Subcutaneous abdominal adipose tissue (tissue), 5 donors: ENCODE measurements at regions not wholly inside any gene's neighbourhood (a gene's known extent, or its start where the extent isn't known, plus 50 kb on each side); places are given as distances from the start of the nearest gene placed in this dataset.

Experiments used
- H3K27ac ChIP-seq: one replicate; pipeline ENCODE4 v1.7.0; 2013; ENCODE audit warnings: low read depth, mild to moderate bottlenecking, inconsistent platforms, low read length, moderate library complexity
- H3K27me3 ChIP-seq, 5 donors: one replicate each; pipeline ENCODE4 v1.7.0; 2013; ENCODE audit warnings: low read length in 5 of 5, inconsistent platforms in 1 of 5; ENCODE audit not compliant: control insufficient read depth in 5 of 5, insufficient read depth in 4 of 5
- H3K36me3 ChIP-seq, 5 donors: one replicate each; pipeline ENCODE4 v1.7.0; 2013; ENCODE audit warnings: low read length in 5 of 5; ENCODE audit not compliant: control insufficient read depth in 5 of 5, insufficient read depth in 5 of 5
- H3K4me1 ChIP-seq, 5 donors: one replicate each; pipeline ENCODE4 v1.7.0; 2013; ENCODE audit warnings: low read length in 5 of 5, mild to moderate bottlenecking in 3 of 5, moderate library complexity in 1 of 5; ENCODE audit not compliant: control insufficient read depth in 5 of 5, insufficient read depth in 5 of 5
- H3K4me3 ChIP-seq, 5 donors: one replicate each; pipeline ENCODE4 v1.7.0; 2013; ENCODE audit warnings: low read length in 5 of 5, low read depth in 1 of 5
- H3K9ac ChIP-seq, 5 donors: one replicate each; pipeline ENCODE4 v1.7.0; 2013; ENCODE audit warnings: low read length in 5 of 5, mild to moderate bottlenecking in 4 of 5, moderate library complexity in 3 of 5
- H3K9me3 ChIP-seq, 5 donors: one replicate each; pipeline ENCODE4 v1.7.0; 2013; ENCODE audit warnings: low read length in 5 of 5; ENCODE audit not compliant: control insufficient read depth in 5 of 5
- donor health status: healthy.
- donor health status: healthy.
- donor health status: healthy.
- donor health status: healthy.
- donor health status: healthy.

DNA sequence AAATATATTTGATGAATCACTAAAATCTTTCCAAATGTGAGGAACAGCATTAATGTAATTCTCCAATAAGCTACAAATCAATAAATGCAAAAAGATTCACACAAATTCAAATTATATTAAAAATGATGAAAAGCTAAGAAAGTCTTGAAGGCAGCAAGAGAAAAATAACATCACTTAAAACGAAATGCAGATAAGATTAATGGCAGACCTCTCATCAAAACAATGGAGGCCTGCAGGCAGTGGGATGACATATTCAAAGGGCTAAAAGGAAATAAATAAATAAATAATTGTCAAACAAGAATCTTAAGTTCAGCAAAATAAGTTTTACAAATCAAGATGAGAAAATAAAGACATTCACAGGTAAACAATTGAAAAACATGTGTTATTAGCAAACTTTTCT is 952.1 kb downstream of the SLITRK6 start:
- Histone ChIP-seq H3K27me3 (no peaks in the 10 kb centered on the region), H3K9ac (no peak overlapping the region), H3K4me3 (no peak overlapping the region), H3K9me3 (no peaks in the 10 kb centered on the region), H3K36me3 (no peaks in the 10 kb centered on the region), H3K27ac (no peak overlapping the region), H3K4me1 (no peaks in the 10 kb centered on the region)

DNA sequence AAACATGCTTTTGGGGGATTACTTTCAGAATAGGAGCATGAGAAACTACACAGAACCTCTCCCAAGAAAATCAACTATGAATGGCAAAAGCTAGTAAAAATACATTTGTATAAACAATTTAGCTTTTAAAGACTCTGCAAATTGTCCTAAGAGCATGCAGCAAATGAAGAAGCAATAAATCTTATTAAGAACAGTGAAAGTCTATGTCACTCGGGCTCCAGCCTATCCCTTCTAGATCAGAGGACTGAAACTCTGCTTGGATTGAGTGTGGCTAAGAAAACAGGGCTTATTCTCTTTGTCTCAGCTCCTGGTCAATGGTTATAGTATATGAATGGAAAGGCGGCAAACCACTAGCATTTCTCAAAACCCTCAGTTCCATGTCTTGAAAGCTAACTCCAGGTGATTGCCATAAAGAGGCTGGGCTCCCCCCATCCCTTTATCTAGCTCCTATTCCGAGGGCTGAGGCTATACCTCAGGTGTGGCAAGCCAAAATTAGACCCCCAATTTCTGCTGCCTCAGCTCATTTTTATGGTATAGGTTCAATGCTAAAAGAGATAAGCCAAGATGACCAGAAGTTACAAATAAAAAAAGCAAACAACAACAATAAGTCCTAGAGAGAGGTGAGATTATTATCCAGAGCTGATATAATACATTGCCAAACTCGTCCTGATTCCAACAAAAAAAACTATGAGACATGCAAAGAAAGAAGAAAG is 953.2 kb downstream of the SLITRK6 start:
- Histone ChIP-seq H3K9ac (no peak overlapping the region), H3K36me3 (no peaks in the 10 kb centered on the region), H3K9me3 (no peaks in the 10 kb centered on the region)

DNA sequence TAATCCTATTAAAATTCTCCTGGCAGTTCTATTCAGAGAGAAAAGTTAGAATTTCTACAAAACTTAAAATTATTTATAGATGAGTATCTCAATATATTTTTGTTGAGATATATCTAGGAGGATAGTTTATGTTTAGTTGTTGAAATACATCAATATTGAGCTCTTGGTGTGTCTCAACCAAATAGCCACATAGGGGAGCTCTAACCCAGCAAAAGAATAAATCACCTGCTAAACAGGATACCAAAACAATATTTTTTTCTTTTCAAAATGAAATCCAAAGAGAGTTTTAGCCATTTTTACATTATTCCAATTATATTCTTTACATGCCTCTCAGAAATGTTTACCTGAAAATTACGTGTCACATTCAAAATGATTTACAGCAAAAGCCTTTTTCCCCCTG is 954.7 kb downstream of the SLITRK6 start:
- Histone ChIP-seq H3K9me3 (no peaks in the 10 kb centered on the region), H3K4me1 (no peaks in the 10 kb centered on the region), H3K36me3 (no peaks in the 10 kb centered on the region), H3K27ac (no peak overlapping the region), H3K9ac (no peak overlapping the region), H3K4me3 (no peak overlapping the region), H3K27me3 (no peaks in the 10 kb centered on the region)

More for the DNA sequence above, 953.2 kb downstream of the SLITRK6 start:
- no peak overlapping the region for H3K27ac ChIP-seq
- no peaks in the 10 kb centered on the region for H3K4me1 ChIP-seq
- no peaks in the 10 kb centered on the region for H3K27me3 ChIP-seq
- no peak overlapping the region for H3K4me3 ChIP-seq

DNA sequence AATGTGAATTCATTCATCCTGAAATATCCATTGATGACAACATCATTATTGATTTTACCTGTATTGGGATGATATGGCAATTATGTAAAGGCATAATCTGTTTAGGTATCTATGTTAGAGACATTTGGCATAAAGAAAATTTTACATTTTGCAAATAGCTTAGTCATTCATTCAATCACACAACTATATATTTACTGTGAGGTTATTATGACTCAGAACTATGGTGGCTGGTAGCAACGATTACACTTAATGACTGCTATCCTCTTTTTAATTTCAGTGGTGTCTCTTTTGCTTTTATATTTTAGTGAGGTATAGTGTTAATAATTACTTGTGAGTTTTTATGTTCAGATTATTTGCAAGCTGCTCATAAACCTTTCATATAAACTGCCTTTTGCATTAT is 955.9 kb downstream of the SLITRK6 start:
- Histone ChIP-seq H3K4me1 (no peaks in the 10 kb centered on the region), H3K9ac (no peak overlapping the region), H3K4me3 (no peak overlapping the region), H3K27me3 (no peaks in the 10 kb centered on the region), H3K36me3 (no peaks in the 10 kb centered on the region), H3K9me3 (no peaks in the 10 kb centered on the region), H3K27ac (no peak overlapping the region)

DNA sequence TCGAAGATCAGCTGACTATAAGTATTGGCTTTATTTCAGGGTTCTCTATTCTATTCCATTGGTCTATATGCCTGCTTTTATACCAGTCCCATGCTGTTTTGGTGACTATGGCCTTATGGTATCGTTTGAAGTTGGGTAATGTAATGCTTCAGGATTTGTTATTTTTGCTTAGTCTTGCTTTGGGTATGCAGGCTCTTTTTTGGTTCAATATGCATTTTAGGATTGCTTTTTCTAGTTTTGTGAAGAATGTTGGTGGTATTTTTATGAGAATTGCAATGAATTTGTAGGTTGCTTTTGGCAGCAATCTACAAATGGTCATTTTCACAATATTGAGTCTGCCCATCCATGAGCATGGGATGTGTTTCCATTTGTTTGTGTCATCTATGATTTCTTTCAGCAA is 951.9 kb upstream of the SLITRK1 start:
- Histone ChIP-seq H3K4me3 (no peak overlapping the region), H3K27me3 (no peaks in the 10 kb centered on the region), H3K4me1 (no peaks in the 10 kb centered on the region), H3K9ac (no peak overlapping the region), H3K36me3 (no peaks in the 10 kb centered on the region), H3K9me3 (peaks cover 0 to 4% (median 0%) of the 10 kb centered on the region in 5 donors), H3K27ac (no peak overlapping the region)

DNA sequence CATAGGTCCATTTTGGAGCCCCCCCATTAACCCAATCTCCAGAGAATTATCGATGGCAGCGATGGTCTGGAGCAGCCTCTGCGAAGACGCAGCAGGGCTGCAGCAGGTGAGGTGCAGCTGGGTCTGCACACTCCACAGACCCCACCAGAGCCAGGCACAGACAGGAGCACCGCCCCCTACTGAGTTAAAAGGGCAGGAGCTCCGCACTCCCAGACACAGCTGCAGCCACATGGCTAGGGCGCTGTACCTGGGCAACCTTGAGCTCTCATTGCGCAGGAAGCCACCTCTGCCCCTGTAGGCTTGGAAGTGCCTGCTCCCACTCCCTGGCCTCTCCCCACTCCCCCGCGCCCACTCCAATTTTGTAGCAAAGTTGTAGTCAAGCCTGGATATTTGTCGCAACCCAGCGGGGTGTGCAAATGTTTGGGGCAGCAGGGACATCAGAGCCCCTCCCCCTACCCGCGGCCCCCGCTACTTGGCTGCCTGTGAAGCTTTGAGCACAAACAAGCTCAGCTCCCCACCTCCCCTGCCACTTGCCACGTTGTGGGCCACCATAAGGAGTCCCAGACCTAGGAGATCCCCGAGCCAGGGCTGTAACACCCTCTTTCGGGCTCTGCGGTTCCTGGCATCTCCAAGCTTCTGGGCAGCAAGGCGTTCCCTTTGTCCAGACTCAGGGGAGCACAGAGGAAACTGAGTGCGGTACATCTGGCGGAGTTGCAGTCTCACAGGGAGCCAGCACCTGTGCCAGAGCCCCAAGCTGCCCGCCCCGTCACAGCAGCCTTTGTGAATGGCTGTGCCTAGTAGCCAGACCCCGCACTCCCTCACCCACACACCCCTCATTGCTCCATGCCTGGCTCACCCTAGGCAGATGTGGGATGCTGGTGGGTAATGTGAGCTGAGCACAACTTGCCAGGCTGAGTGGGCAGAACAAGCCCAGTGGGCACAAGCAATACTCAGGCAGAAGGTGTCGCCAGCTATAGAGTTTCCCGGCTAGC is 949.7 kb upstream of the SLITRK1 start:
- Histone ChIP-seq H3K4me3 (no peak overlapping the region), H3K27ac (no peak overlapping the region), H3K9me3 (peaks cover 0 to 4% (median 0%) of the 10 kb centered on the region in 5 donors), H3K9ac (no peak overlapping the region), H3K4me1 (no peaks in the 10 kb centered on the region), H3K36me3 (no peaks in the 10 kb centered on the region), H3K27me3 (no peaks in the 10 kb centered on the region)

DNA sequence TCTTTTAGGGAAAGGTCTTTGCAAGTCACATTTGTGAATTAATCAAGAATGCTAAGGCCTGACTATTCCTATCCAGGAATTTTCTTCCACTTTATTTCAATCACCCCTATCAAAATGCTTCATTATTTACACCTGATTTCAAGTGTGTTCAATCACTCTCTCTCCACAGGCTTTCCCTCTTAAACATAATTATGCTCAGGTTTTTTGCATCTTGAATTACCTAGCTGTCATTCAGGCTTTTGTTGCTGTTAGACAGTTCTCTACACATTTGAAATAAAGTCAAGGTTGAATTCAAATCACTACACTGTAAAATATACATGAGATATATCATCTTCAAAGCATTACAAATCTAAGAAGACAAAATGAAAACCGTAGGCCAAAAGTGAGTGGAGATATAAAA is 941.3 kb upstream of the SLITRK1 start:
- H3K4me1 ChIP-seq = no peaks in the 10 kb centered on the region
- H3K27me3 ChIP-seq = no peaks in the 10 kb centered on the region
- H3K9me3 ChIP-seq = peaks cover 0 to 3% (median 0%) of the 10 kb centered on the region in 5 donors
- no peak overlapping the region for H3K27ac ChIP-seq
- H3K4me3 ChIP-seq = no peak overlapping the region
- no peaks in the 10 kb centered on the region for H3K36me3 ChIP-seq
- H3K9ac ChIP-seq = no peak overlapping the region

DNA sequence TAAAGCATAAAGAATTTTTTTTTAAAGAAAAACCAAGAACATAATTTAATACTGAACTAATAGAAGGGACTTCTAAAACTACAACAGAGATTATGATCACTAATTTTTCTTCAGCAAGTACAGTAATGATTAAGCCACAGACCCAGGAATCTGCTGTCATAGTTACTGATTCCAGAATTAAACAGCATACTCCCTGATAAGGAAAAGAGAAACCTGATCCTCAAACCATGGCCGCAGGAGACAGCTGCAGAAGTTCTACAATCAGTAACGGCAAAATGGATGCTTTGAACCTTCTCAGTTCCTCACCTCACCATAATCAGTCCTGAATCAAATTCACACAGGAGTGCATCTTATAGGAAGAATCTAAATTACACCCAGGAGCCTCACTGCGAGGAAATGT is 939.0 kb upstream of the SLITRK1 start:
- Histone ChIP-seq H3K27me3 (no peaks in the 10 kb centered on the region), H3K4me3 (no peak overlapping the region)

DNA sequence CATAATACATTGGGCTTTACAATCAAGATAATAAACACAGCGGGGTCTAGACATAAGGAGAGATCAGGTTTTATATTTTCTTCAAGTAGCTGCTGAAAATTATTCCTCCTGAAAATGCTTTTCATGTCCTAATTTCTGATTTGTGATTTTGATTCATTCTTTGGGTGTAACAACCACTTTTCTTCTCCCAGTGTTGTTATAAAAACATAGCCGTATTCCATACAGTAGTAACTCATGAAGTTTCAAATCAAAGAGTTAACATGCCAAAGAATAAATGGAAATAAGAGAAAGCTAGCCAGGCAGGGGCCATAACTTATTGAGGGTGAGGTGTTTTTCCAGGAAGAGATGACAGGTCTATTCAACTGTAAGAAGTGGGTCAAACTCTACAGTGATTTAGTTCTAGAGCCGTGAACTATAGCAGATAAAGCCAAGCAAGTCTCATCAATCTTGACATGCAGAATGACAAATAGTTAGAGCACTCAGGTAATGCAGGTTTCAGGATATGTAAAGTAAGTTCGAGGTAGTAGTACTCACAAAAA is 934.4 kb upstream of the SLITRK1 start:
- Histone ChIP-seq H3K4me1 (no peaks in the 10 kb centered on the region), H3K36me3 (no peaks in the 10 kb centered on the region), H3K27ac (no peak overlapping the region), H3K27me3 (no peaks in the 10 kb centered on the region), H3K9ac (no peak overlapping the region), H3K4me3 (no peak overlapping the region), H3K9me3 (peaks cover 0 to 6% (median 0%) of the 10 kb centered on the region in 5 donors)

More for the DNA sequence above, 939.0 kb upstream of the SLITRK1 start:
- no peaks in the 10 kb centered on the region for H3K4me1 ChIP-seq
- no peaks in the 10 kb centered on the region for H3K36me3 ChIP-seq
- H3K27ac ChIP-seq = no peak overlapping the region
- peaks cover 0 to 6% (median 0%) of the 10 kb centered on the region in 5 donors for H3K9me3 ChIP-seq
- no peak overlapping the region for H3K9ac ChIP-seq

DNA sequence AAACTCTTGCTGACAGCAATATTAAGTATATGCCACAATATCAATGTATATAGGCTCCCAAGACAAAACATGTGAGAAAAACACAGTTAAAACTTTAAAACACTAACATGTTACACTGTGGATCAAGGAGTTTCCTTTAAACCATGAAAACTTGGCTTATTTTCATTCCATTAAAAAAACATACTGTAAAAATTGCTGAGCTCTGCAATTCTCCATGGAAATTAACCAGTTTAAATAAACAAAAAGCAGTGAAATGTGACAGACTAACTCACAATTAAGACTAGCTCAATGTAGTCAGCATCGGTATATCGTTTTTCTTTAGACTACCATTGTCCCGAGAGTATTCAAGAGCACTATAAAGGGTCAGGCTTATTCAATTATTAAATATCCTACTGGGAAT is 930.5 kb upstream of the SLITRK1 start:
- H3K27me3 ChIP-seq = no peaks in the 10 kb centered on the region

More for the DNA sequence above, 930.5 kb upstream of the SLITRK1 start:
- H3K9me3 ChIP-seq = peaks cover 0 to 6% (median 0%) of the 10 kb centered on the region in 5 donors
- no peak overlapping the region for H3K4me3 ChIP-seq
- no peaks in the 10 kb centered on the region for H3K36me3 ChIP-seq
- no peak overlapping the region for H3K9ac ChIP-seq
- H3K27ac ChIP-seq = no peak overlapping the region
- no peaks in the 10 kb centered on the region for H3K4me1 ChIP-seq
